ENCODE measurements at regions not wholly inside any gene's neighbourhood (a gene's known extent, or its start where the extent isn't known, plus 50 kb on each side); places are given as distances from the start of the nearest gene placed in this dataset.

DNA sequence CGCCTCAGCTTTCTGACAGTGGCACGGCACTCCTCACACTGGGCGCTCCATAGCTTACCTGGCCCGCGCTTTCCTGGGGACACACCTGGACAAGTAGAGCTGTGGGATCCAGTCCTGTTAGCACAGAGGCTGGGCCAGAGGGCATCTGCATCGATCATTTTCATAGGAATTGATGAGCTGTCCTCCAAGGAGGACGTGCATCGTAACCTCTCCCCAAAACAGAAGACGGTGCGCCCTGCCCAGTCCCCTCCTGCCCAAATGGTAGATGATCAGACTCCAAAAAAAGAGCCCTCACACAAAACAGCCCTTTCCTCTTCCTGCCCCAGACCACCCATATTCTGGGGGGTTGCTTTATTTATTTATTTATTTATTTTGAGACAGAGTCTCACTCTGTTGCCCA, 161.2 kb downstream of the CTTN start:
- TF ChIP-seq, protein P1, sequence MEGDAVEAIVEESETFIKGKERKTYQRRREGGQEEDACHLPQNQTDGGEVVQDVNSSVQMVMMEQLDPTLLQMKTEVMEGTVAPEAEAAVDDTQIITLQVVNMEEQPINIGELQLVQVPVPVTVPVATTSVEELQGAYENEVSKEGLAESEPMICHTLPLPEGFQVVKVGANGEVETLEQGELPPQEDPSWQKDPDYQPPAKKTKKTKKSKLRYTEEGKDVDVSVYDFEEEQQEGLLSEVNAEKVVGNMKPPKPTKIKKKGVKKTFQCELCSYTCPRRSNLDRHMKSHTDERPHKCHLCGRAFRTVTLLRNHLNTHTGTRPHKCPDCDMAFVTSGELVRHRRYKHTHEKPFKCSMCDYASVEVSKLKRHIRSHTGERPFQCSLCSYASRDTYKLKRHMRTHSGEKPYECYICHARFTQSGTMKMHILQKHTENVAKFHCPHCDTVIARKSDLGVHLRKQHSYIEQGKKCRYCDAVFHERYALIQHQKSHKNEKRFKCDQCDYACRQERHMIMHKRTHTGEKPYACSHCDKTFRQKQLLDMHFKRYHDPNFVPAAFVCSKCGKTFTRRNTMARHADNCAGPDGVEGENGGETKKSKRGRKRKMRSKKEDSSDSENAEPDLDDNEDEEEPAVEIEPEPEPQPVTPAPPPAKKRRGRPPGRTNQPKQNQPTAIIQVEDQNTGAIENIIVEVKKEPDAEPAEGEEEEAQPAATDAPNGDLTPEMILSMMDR (IDR thresholded peaks at IDR 0.05; ENCODE audit: poor library complexity, severe bottlenecking): no peak
- TF ChIP-seq TAF1 (IDR thresholded peaks at IDR 0.05; ENCODE audit: low read depth): no peak
- no peak for TF ChIP-seq RAD21 (conservative IDR thresholded peaks at IDR 0.05)
- TF ChIP-seq, protein P2, sequence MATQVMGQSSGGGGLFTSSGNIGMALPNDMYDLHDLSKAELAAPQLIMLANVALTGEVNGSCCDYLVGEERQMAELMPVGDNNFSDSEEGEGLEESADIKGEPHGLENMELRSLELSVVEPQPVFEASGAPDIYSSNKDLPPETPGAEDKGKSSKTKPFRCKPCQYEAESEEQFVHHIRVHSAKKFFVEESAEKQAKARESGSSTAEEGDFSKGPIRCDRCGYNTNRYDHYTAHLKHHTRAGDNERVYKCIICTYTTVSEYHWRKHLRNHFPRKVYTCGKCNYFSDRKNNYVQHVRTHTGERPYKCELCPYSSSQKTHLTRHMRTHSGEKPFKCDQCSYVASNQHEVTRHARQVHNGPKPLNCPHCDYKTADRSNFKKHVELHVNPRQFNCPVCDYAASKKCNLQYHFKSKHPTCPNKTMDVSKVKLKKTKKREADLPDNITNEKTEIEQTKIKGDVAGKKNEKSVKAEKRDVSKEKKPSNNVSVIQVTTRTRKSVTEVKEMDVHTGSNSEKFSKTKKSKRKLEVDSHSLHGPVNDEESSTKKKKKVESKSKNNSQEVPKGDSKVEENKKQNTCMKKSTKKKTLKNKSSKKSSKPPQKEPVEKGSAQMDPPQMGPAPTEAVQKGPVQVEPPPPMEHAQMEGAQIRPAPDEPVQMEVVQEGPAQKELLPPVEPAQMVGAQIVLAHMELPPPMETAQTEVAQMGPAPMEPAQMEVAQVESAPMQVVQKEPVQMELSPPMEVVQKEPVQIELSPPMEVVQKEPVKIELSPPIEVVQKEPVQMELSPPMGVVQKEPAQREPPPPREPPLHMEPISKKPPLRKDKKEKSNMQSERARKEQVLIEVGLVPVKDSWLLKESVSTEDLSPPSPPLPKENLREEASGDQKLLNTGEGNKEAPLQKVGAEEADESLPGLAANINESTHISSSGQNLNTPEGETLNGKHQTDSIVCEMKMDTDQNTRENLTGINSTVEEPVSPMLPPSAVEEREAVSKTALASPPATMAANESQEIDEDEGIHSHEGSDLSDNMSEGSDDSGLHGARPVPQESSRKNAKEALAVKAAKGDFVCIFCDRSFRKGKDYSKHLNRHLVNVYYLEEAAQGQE (IDR thresholded peaks at IDR 0.05; ENCODE audit: borderline replicate concordance): no peak
- TF ChIP-seq SMC3 (conservative IDR thresholded peaks at IDR 0.05; ENCODE audit: poor library complexity): no peak
- TF ChIP-seq POLR2AphosphoS5 (IDR thresholded peaks at IDR 0.05): no peak
- no peak for TF ChIP-seq EZH2 (IDR thresholded peaks at IDR 0.05; ENCODE audit: borderline replicate concordance, insufficient read depth, low read length, poor library complexity, severe bottlenecking)
